NCI-H2029 treated with DMSO at 0.1 percent for 48 hours (cell line): ENCODE measurements at regions not wholly inside any gene's neighbourhood (a gene's known extent, or its start where the extent isn't known, plus 50 kb on each side); places are given as distances from the start of the nearest gene placed in this dataset.

Source experiments
- DNase-seq: peaks from one replicate; lab custom pipeline; 2025; lab: John Stamatoyannopoulos, UW

DNA sequence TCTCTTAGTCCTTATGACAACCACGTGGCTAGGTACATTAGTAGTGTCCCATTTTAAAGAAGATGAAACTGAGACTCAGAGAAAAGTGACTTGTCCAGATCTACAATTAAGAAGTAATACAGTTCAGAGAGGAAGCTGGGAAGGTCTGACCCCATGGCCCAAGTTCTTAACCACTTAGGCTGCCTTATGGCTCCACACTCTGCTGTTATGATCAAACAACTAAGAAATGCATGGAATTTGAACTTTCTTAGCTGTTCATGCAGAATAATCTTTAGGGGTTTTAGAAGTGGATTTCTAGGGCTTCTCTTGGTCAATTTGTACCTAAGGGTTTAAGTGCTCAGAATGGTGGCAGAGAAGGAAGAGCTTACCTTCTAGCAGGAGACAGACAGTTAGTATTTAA is 128.0 kb upstream of the MSX2 start:
- DNase-seq: no peak

DNA sequence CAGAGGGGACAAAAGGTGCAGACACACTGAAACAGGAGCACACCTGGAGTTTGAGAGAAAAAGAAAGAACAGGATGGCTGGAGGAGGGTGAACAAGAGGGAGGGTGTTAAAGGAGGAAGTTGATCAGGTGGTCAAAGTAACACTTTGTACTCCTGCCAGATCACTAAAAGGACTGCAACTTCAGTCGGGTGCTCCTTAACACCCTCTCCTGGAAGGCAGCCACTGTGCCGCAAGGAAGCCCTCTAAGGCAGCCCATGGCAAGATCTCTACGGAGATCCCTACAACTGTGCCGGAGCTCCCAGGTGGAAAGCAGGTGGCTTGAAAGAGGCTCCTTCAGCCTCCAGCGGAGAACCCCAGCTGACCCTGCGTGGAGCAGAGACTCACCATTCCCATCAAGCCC is 124.4 kb upstream of the MSX2 start:
- DNase-seq: no peak

DNA sequence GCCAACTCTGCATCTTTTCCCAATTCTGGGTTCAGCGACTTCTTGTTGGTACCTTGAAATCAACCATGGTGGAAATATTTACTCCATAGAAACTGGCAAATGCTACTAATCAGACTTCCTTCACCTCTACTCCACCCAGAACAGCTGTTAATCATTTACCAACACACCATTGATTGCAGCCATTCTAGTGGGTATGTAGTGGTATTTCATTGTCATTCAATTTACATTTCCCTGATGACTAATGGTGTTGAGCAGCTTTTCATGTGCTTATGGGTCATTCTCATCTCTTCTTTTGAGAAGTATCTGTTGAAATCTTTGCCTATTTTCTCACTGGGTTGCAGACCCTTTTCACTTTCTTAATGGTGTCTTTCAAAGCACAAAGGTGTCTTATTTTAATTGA is 122.4 kb upstream of the MSX2 start:
- DNase-seq: no peak

DNA sequence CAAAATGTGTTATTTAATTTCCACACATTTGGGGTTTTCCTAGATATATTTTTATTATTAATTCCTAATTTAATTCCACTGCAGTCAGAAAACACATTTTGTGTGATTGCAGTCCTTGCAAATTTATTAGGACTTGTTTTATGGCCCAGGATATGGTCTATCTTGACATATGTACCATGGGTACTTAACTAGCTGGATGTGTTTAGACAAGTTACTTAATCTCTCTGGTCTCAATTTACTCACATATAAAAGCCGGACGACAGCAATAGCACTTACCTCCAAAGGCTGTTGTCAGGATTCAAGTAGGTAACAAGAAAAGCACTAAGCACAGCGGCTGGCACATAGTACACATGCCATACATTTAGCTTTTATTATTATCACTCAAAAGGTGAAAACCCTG is 118.2 kb upstream of the MSX2 start:
- DNase-seq: no peak

DNA sequence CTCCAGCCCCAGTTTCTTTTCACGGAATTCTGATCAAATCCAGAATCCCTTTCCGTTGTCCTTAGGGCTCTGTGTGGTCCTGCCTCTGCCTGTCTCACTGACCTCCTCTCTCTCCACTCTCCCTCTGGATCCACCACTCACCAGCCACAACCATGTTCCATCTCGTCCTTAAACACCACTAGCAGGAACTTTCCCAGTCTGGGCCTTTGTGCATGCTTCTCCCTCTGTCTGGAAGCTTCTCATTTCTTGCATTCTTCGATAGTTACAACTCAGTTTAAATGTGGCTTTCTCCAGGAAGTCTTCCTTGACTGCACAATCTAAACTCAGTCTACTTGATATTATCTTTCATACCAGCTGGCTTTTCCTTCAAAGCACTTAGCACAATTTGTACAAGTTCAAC is 117.7 kb upstream of the MSX2 start:
- no peak for DNase-seq

DNA sequence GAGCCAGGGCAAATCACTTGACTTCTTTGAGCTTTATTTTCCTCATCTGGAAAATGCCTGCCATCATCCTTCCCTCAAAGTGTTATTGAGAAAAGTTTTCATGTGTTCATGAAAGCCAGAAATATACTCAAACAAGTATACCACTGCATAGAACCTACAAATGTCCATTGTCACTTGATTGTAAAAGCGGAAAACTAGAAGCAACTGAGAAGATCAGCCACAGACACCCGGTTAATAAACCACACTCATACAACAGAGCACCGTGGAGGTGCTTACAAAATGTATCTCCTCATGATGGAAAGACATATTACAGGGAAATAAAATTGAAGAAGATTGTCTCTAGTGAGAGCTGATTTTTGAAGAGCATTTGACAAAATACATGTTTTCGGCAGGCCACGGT is 117.2 kb upstream of the MSX2 start:
- DNase-seq: no peak

DNA sequence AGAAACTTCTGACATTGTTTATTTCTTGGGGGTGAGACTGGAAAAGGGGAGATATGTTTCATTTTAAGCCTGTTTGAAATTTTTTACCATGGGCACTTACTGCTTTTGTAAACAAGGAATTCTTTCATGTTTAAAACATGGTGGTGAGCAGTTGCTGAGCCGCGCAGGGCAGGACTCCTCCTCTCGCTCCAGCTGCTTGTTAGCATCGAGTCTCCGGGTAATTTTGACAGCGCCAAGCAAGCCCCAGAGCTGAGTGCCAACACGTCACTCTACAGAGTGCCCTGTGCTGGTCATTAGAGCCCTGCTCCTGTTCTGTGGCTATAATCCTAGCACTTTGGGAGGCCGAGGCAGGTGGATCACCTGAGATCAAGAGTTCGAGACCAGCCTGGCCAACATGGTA is 116.5 kb upstream of the MSX2 start:
- DNase-seq: no peak

DNA sequence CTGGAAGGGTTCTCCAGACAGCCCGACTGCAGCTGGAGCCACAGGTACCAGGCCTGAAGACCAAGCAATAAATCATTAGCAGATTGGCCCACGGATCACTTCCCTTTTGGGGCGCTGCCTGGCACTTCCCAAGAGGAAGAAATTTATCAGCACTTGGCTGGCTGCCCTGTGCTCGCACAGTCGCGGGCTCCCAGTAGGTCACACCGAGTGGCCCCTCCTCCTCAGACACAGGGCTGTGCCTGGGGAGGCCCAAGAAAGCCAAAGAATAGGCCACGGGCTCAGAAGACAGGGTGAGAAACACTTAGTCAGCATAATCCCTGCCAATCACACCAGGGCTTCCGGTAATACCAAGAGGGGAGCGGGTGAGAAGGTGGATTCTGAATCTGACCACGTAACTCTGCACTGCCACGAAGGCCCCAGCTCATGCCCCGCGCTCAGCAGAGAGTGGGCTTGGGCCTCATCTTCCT is 115.7 kb upstream of the MSX2 start:
- DNase-seq: no peak

DNA sequence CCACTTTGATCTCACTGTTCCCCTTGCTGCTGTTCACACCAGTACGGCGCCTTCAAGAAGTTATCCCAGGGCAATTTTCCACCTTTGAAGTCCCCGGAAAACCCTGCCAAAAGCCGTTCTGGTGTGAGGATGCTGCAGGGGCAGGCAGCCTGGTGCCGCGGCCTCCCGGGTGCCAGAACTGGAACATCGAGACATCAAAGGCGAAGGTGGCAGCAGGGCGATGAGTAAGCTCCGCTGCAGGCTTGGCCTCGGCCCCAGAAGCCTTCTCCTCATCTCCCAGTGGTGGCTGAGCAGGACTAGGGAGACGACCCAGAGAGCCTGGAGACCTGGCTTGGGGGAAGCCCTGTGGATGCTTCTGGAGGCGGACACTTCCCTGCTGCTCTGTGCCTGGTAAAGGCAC is 115.3 kb upstream of the MSX2 start:
- DNase-seq: no peak

DNA sequence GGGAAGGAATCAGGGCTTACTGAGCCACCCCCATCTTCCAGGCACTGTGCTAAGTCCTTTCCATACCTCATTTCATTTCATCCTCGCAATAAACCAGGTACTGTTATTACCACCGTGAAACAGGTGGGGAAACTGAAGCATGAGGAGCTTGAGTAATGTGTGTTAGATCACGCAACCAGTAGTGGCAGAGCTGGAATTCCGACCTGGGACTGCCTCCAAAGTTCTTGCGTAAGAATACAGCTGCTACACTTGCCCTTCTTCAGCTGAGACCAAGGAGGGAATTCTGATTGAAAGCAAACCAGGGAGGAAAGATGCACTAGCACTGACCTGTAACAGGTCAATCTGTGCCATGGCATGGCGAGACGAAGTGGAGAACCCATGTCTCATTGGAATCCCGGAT is 113.4 kb upstream of the MSX2 start:
- DNase-seq: no peak

DNA sequence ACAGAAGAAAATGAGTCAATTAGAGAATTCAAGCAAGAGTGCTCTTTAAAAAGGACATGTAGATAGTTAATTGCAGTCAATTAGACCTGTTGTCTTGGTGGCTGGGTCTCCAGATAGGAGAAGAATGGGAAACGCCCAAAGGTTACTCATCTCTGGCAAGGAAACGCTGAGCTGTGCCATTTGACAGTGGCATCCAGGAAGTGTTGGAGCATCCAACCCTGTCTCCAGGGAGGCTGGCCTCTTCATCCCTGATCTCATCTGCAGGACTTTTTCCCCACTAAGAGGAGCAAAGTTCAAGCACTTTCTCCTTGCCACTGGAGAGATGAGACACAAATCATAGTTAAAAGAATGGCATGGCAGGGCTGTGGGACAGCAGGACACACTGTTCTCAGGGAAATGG is 111.7 kb upstream of the MSX2 start:
- no peak for DNase-seq

DNA sequence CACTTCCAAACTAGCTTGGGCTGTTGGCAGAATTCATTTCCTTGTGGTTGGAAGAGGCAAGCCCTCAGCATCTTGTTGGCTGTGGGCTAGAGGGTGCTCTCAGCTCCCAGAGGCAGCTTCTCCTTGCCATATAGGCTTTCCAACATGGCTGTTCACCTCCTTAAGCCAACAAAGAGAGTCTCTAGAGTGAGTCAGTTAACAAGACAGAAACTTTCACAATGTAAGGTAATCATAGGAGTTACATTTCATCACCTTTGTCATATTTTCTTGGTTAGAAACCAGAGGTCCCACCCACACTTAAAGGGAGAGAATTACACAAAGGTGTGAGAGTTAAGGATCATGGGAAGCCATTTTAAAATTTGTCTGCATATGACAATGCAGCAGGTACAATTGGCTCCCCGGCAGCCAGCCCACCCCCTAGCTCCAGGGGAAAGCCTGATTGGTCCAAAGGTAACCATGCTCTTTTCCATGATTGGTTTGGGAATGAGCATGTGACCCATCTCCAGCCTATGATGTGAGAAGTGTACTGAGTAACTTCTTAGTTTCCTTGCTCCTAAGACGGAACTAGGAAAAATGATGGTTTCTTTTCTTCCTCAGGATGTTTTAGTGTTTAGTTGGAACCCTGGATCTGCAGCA is 109.8 kb upstream of the MSX2 start:
- no peak for DNase-seq

DNA sequence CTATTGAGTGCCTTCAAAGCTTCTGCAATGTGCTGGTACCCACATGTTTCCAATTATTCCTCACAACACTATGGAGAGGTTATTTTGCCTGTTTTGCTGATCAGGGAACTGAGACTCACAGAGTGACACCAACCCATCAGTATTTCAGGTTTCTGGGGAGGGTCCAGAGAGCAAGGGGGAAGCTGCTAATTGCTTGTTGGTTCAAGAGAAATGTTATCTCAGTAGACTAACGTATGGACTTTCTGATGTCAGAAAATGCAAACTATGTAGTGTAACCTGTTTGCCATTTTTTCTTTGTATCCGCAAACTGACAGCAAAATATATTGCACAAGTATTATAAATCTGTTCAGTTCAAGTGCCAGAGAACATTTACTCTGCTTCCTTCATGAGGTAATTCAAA is 108.3 kb upstream of the MSX2 start:
- no peak for DNase-seq

DNA sequence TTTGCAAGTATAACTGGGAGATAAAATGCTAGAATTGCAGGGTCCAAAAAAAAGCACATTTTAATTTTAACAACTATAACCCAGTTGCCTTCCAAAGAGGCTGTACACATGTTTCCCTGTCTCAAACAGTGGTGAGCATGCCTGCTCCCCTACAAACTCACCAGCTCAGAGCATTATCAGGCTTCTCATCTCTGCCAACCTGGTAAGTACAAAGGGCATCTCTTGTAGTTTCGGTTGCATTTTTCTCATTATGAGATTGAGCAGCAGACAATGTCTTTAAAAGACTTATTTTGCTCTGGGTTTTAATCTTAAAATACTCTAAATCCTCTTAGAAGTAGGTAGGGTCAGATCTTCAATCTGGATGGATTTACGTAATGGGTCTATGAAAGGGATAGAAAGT is 107.1 kb upstream of the MSX2 start:
- no peak for DNase-seq

DNA sequence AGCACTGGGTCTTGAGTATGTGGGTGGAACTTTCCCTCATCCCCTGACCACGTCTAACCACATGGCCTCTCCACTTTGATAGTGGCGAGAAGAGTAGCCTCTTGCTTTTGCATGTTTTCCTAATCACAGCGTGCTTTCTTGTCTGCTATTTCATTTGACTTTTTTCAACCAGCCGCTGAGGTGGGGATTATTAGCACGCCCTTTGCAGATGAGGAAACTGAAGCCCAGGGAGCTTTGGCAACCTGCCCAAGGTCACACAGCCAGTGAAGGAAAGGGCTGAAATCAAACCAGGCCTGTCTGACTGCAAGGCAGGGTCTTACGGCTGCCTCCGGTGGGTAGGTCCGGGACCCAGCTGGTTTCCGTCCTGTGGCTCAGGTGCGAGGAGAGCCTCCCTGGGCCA is 106.5 kb upstream of the MSX2 start:
- no peak for DNase-seq

DNA sequence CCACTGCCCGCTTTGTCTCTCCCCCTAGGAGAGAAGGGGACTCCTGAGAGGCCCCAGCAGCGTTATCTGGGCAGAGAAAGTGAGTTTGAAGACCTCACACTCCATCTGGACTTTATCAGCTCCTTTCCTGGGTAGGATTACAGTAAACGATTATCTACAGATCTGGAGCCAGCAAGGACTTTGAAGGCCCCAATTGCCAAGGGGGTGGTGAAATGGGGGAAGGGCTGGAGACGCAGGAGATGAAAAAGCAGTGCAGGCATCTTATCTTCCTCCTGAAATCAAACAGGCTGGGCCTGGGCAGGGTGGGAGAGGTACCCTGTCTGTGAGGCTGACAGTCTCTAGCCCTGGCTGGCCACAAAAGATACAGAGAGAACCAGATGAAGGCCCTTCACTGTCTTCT is 105.8 kb upstream of the MSX2 start:
- no peak for DNase-seq

DNA sequence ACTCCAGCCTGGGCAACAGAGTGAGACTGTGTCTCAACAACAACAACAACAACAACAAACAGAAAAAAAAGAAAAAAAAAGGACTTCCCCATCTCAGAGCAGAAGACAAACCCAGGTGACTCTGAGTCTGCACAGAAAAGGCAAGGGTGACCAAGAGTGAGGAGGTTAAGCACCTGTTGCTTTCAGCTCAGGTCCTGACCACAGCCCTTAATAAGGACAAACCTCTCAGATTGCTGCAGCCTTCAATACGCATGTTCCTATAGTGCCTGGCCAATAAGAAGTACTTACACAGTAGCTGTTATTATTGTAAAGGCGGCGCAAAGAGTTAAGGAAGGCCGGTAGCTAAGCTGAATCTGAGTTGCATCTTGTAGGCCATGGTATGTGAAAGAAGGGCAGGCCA is 102.3 kb upstream of the MSX2 start:
- DNase-seq: no peak

DNA sequence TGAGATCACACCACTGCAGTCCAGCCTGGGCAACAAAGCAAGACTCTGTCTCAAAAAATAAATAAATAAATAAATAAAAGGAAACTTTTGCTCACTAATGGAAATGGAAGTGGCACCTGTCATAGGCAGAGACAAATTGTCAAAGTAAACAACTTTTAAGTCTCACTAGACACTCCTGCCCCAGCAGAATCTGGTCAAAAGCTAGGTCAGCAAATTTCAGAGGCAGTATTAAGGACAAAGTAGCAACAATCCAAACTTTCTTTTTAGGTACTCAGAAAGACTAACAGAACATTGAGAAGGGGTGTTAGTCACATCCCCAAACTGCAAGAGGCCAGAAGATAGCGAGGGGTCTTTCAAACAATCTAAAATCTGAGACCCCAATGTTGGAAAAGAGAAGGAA is 101.4 kb upstream of the MSX2 start:
- DNase-seq: no peak

DNA sequence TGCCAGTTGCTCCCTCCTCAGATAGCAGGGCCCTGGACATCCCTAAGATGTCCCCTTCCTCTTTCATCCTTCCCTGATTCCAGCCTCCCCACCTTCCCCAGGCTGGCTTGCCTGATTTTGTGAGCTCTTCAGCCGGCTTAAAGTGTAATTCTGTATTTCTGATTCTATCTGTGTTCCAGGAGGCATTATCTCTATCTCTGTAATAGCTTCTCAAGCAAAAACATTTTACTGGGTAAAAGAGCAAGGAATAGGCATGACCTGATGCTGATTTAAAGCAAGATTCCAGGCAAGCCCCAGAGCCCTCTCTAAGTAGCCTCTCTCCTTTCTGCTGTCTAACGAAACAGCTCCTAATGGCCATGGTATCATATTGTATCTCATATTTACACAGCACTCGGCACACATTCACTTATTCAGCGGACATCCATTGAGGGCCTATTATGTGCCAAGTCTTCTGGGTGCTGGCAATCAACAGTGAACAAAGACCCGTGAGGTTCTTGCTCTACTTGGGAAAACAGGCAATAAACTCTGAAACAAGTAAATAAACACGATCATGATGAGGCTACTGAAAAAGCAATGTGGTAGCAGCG is 100.9 kb upstream of the MSX2 start:
- peak; percentile 61 for DNase-seq

DNA sequence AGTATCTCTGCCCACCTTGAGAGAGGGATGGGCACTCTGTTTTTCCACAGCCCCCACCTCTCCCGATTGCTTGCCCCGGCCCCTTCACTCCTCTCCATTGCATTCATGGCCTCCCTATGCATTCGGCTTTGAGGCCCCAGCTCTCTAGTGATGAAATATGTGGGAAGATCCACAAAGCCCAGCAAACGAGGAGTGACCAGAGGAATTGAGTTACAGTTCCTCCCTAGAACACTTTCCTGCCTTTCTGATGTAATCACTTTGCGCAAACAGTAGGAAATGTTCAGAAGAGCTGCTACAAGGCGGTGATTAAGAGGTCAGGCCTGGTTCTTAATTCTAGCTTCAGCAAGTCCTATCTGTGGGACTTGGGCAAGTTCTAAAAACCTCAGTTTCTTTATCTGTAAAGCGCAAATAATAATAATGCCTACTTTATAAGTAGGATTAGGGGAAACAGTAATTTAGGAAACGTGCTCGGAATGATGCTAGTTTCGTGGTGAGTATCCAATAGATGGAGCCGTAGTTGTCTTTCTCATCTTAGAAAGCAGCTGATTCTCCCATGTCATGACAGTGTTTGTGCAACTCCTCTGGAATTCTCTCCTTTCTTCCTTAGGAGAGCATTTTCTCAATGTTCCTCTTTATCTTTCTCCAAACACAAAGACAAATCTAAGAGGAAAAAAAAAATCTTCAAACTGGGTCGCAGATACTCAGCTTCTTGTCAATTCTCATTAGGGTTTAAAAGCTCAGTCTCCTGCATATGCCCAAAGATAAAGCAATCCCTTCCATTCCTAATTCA is 99.5 kb upstream of the MSX2 start:
- DNase-seq: no peak

DNA sequence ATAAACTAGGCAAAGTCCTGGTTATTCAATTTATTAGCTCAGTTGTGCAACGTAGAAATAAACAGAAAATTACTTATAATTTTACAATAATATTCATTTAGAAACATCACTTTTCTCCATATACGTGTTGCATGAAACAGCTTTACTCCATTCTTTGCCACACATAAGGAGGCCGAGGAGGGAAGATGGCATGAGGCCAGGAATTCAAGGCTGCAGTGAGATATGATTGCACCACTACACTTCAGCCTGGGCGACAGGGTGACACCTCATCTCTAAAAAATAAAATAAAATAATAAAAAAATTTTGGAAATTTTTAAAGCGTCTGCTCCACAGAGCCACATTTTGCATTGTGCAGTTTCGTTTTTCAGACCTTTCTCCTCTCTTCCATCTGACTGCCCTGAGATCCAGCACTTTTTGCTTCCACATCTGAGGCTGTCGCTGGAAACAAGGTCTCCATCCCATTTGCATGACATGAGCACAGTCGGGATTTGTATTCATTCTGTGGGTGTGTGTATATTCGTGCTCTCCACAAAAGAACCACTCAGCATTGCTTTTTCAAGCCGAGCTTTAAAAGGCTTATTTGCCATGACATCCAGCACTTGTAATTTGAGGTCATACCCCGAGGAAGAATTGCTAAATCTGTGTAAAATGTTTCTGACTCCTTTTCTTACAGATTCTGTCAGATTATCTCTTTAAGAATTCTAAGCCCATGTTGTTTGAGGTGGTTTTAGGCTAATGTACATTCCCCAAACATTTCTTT is 98.6 kb upstream of the MSX2 start:
- no peak for DNase-seq

DNA sequence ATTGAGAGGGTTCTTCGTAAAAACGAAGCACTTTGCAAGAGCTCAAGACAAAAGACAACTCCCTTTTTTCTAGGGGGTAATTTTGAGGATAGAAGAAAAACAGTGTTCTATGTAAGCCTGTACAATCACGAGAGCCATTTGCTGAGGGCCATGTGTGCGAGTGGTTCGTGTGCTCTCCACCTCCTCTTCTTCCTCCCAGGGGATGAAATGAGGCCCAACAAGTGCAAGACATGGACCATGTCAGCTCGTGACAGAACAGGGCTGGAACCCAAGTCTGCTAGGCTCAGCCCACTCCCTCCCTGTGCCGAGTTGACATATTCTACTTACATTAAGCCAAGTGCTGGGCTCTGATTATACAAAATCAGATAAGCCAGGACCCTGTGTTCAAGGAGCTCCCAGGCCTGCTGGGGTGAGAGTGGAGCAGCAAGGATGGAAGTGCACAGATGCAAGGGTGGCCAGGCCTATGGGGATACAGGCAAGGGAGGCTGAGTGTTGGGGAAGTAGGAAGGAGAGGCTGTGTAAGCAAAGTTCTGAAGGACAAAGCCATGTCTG is 97.9 kb upstream of the MSX2 start:
- no peak for DNase-seq

DNA sequence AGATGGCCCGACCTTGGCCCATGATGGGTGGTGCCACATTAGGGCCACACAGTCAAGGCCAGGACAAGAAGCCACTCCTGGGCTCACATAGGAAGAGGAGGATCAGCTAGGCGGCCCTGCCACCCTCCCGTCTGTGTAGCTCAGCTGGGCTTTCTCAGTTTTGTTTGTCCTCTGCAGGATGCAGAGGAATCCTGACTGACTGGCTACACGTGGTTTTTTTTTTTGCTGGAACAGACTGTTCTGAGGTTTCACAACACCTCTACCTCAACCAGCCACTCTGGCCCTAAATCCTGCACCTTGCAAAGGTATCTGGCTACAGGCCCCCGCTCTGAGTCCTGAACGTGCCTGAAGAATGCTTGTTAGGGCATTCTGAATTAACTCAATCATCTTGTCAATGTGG is 88.3 kb upstream of the MSX2 start:
- DNase-seq: no peak
